ENCODE measurements at regions not wholly inside any gene's neighbourhood (a gene's known extent, or its start where the extent isn't known, plus 50 kb on each side); places are given as distances from the start of the nearest gene placed in this dataset.

DNA sequence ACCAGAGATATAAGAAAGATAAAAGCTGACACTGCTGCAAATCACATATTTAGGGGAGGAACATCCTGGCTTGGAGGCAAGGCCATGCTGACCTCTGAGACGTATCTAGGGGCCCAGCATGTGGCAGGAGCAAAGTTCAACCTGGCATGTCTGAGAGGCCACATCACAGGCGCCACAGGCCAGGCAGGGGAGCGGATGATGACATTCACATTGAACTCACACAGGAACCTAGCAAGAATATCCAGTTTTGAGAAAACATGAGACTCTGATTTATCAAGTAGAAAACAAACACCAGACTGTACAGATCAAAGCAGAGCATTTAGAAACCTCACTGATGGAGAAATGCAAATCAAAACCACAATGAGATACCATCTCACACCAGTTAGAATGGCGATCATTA lies 64.2 kb upstream of the STK32A start:
- Histone ChIP-seq H3K27me3 (no peaks in the 10 kb centered on the region), H3K27ac (no peak overlapping the region), H3K36me3 (no peaks in the 10 kb centered on the region), H3K9me3 (no peaks in the 10 kb centered on the region), H3K4me1 (peaks cover 2% of the 10 kb centered on the region), H3K4me3 (no peak overlapping the region)
- ATAC-seq (no peak), DNase-seq (no peak)
- intact Hi-C loops (cut with DNase I): no loop called here
- TF ChIP-seq, protein P1, sequence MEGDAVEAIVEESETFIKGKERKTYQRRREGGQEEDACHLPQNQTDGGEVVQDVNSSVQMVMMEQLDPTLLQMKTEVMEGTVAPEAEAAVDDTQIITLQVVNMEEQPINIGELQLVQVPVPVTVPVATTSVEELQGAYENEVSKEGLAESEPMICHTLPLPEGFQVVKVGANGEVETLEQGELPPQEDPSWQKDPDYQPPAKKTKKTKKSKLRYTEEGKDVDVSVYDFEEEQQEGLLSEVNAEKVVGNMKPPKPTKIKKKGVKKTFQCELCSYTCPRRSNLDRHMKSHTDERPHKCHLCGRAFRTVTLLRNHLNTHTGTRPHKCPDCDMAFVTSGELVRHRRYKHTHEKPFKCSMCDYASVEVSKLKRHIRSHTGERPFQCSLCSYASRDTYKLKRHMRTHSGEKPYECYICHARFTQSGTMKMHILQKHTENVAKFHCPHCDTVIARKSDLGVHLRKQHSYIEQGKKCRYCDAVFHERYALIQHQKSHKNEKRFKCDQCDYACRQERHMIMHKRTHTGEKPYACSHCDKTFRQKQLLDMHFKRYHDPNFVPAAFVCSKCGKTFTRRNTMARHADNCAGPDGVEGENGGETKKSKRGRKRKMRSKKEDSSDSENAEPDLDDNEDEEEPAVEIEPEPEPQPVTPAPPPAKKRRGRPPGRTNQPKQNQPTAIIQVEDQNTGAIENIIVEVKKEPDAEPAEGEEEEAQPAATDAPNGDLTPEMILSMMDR (IDR thresholded peaks at IDR 0.05): no peak

- Histone ChIP-seq H3K27ac (no peak overlapping the region), H3K4me1 (no peaks in the 10 kb centered on the region), H3K9me3 (no peaks in the 10 kb centered on the region), H3K4me3 (no peak overlapping the region), H3K36me3 (no peaks in the 10 kb centered on the region), H3K27me3 (peaks cover 4% of the 10 kb centered on the region)
- ATAC-seq (no peak), DNase-seq (no peak)
- intact Hi-C loops (cut with DNase I): no loop called here
- TF ChIP-seq, protein P1 (IDR thresholded peaks at IDR 0.05): no peak
Measured at GRCh38 chr5:147174671-147175265, 60.1 kb upstream of the STK32A start.

DNA sequence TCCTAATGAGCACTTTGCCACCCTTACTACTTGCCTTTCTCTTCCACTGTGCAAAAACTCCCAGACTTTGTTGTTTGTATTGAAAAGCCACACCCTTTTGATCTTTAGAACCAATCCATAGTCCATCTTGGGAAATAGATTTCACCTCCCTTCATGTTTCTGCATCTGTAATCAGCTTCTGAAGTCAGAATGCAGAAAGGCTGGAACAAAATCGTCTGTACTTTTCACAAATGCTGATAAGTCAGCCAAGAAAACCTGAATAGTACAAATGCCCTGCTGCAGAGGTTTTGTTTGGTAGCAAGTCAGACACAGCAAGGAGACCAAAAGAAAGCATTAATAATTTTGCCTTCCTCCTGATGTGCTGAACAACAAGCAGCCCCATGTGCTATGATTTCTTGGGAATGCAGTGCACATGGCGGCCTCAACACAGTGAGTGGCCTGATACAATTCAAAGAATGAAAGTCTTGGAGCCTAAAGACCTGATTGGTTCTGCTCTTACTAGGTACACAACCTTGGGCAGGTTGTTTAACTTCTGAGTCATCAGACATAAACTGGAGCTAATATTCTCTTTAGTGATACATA lies 59.2 kb upstream of the STK32A start:
- intact Hi-C loops (cut with DNase I): no loop called here
- ATAC-seq (no peak), DNase-seq (no peak)
- H3K4me1 ChIP-seq: no peaks in the 10 kb centered on the region
- H3K27me3 ChIP-seq: peaks cover 4% of the 10 kb centered on the region
- no peak overlapping the region for H3K4me3 ChIP-seq
- H3K9me3 ChIP-seq: no peaks in the 10 kb centered on the region
- TF ChIP-seq, protein P1 (IDR thresholded peaks at IDR 0.05): no peak
- no peak overlapping the region for H3K27ac ChIP-seq
- H3K36me3 ChIP-seq: no peaks in the 10 kb centered on the region

DNA sequence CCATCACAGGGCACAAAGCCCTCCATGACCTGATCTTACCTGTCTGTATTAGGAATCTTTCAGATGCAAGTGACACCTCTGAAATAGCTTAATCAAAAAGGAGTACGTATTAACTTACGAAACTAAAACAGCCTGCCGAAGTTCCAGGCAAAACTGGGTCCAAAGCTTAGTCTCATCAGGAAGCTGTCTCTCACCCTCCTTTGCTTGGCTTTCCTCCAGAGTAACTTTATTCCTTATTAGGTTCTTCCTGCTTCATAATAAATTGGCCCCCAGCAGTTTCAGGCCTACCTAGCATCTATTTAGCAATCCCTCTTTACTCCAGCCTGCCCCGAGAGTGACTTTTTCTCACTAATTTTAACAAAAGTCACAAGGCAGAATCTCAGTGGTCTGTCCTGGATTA lies 58.4 kb upstream of the STK32A start:
- no peaks in the 10 kb centered on the region for H3K4me1 ChIP-seq
- H3K9me3 ChIP-seq: no peaks in the 10 kb centered on the region
- TF ChIP-seq, protein P1 (IDR thresholded peaks at IDR 0.05): no peak
- H3K27ac ChIP-seq: no peak overlapping the region
- intact Hi-C loops (cut with DNase I): no loop called here
- DNase-seq: no peak
- no peak for ATAC-seq
- H3K27me3 ChIP-seq: peaks cover 4% of the 10 kb centered on the region
- H3K4me3 ChIP-seq: no peak overlapping the region
- no peaks in the 10 kb centered on the region for H3K36me3 ChIP-seq

- H3K36me3 ChIP-seq: no peaks in the 10 kb centered on the region
- TF ChIP-seq, protein P1 (IDR thresholded peaks at IDR 0.05): no peak
- no peaks in the 10 kb centered on the region for H3K9me3 ChIP-seq
- no peak overlapping the region for H3K4me3 ChIP-seq
- ATAC-seq (no peak), DNase-seq (no peak)
- H3K27me3 ChIP-seq: peaks cover 4% of the 10 kb centered on the region
- intact Hi-C loops (cut with DNase I): no loop called here
- no peak overlapping the region for H3K27ac ChIP-seq
- no peaks in the 10 kb centered on the region for H3K4me1 ChIP-seq
Measured at GRCh38 chr5:147177125-147177840, 57.5 kb upstream of the STK32A start.

Data from upper lobe of right lung (tissue), 1 donor.